GM23338 (cell line): ENCODE measurements at regions not wholly inside any gene's neighbourhood (a gene's known extent, or its start where the extent isn't known, plus 50 kb on each side); places are given as distances from the start of the nearest gene placed in this dataset.

Experiments
- ATAC-seq: fragments of 200-7000 bp; cut with Tn5 transposase; 3 replicates; pipeline ENCODE4 v1.9.1; 2020
- DNase-seq: peaks from one replicate; pipeline ENCODE4 v3.0.0-alpha.2; 2015; ENCODE audit warnings: low spot score
- H2AFZ ChIP-seq: fragments of 200-600 bp; sonication (generic); 2 replicates; pipeline ENCODE4 v1.8.0; 2016; ENCODE audit warnings: antibody characterized with exemption, mild to moderate bottlenecking, moderate library complexity
- H3F3A ChIP-seq: fragments of 200-600 bp; sonication (generic); replicated peaks from 2 replicates; pipeline ENCODE4 v1.8.0; 2017; ENCODE audit warnings: antibody characterized with exemption, mixed run types, low read depth
- H3K27ac ChIP-seq: fragments of 200-600 bp; sonication (generic); 2 replicates; pipeline ENCODE4 v1.6.1; 2016; ENCODE audit warnings: low read depth
- H3K27me3 ChIP-seq: fragments of 200-600 bp; sonication (generic); 2 replicates; pipeline ENCODE4 v1.8.0; 2016; ENCODE audit warnings: mild to moderate bottlenecking, mixed run types, moderate library complexity; ENCODE audit not compliant: insufficient read depth
- H3K36me3 ChIP-seq: fragments of 200-600 bp; sonication (generic); 2 replicates; pipeline ENCODE4 v1.8.0; 2016; ENCODE audit warnings: mild to moderate bottlenecking; ENCODE audit not compliant: insufficient read depth
- H3K4me1 ChIP-seq: fragments of 200-600 bp; sonication (generic); 2 replicates; pipeline ENCODE4 v1.8.0; 2016; ENCODE audit warnings: mild to moderate bottlenecking, moderate library complexity; ENCODE audit not compliant: insufficient read depth
- H3K4me2 ChIP-seq: fragments of 200-600 bp; sonication (generic); 2 replicates; pipeline ENCODE4 v1.7.1; 2017; ENCODE audit warnings: mixed run types
- H3K4me3 ChIP-seq: fragments of 200-600 bp; sonication (generic); 2 replicates; pipeline ENCODE4 v1.6.1; 2016; ENCODE audit warnings: mixed run types
- H3K79me2 ChIP-seq: fragments of 200-600 bp; sonication (generic); replicated peaks from 2 replicates; pipeline ENCODE4 v1.8.0; 2017; ENCODE audit warnings: mild to moderate bottlenecking; ENCODE audit not compliant: insufficient read depth
- H3K9me2 ChIP-seq: fragments of 200-600 bp; sonication (generic); 2 replicates; pipeline ENCODE4 v1.8.0; 2017; ENCODE audit not compliant: insufficient read depth
- H4K20me1 ChIP-seq: fragments of 200-600 bp; sonication (generic); replicated peaks from 2 replicates; pipeline ENCODE4 v1.8.0; 2017; ENCODE audit warnings: mild to moderate bottlenecking; ENCODE audit not compliant: insufficient read depth
- H3K27ac Mint-ChIP-seq: 2 replicates; pipeline ENCODE4 v1.8.0; 2020; ENCODE audit warnings: inconsistent platforms, mild to moderate bottlenecking, moderate library complexity, mixed read lengths
- H3K27me3 Mint-ChIP-seq: 3 replicates; pipeline ENCODE4 v1.8.0; 2022; ENCODE audit warnings: low read depth, mild to moderate bottlenecking, moderate library complexity, mixed read lengths, inconsistent platforms; ENCODE audit not compliant: insufficient read depth, poor library complexity
- H3K36me3 Mint-ChIP-seq: 3 replicates; pipeline ENCODE4 v1.8.0; 2021; ENCODE audit warnings: low read depth, mild to moderate bottlenecking, inconsistent platforms, moderate library complexity, mixed read lengths
- H3K4me1 Mint-ChIP-seq: 3 replicates; pipeline ENCODE4 v1.8.0; 2020; ENCODE audit warnings: mild to moderate bottlenecking, inconsistent platforms, mixed read lengths
- H3K4me3 Mint-ChIP-seq: 3 replicates; pipeline ENCODE4 v1.8.0; 2021; ENCODE audit warnings: moderate library complexity, mild to moderate bottlenecking, inconsistent platforms, mixed read lengths
- H3K9me3 Mint-ChIP-seq: 3 replicates; pipeline ENCODE4 v1.8.0; 2020; ENCODE audit warnings: moderate library complexity, mild to moderate bottlenecking, inconsistent platforms, mixed read lengths
- CREB1 ChIP-seq: fragments of 250-450 bp; sonication (Bioruptor Pico); IDR thresholded peaks from 2 replicates; pipeline ENCODE4 v1.5.0; 2020; ENCODE audit warnings: low read depth, mild to moderate bottlenecking, moderate library complexity
- ETS1 ChIP-seq: IDR thresholded peaks from 2 replicates; pipeline ENCODE4 v1.6.1; 2016; ENCODE audit warnings: antibody characterized with exemption
- EZH2phosphoT487 ChIP-seq: fragments of 200-600 bp; sonication (generic); IDR thresholded peaks from one replicate; pipeline ENCODE4 v1.8.1; 2018; ENCODE audit warnings: antibody characterized with exemption; ENCODE audit not compliant: unreplicated experiment
- JUNB ChIP-seq: IDR thresholded peaks from one replicate; pipeline ENCODE4 v1.6.1; 2016; ENCODE audit warnings: antibody characterized with exemption; ENCODE audit not compliant: unreplicated experiment
- NANOG ChIP-seq: IDR thresholded peaks from 2 replicates; pipeline ENCODE4 v1.6.1; 2016; ENCODE audit warnings: antibody characterized with exemption, borderline replicate concordance
- ZNF114 ChIP-seq: fragments of 250-450 bp; sonication (Bioruptor Pico); IDR thresholded peaks from 2 replicates; pipeline ENCODE4 v1.5.0; 2020; ENCODE audit warnings: mild to moderate bottlenecking, moderate library complexity
- ZNF462 ChIP-seq: fragments of 250-450 bp; sonication (Bioruptor Pico); IDR thresholded peaks from 2 replicates; pipeline ENCODE4 v1.5.0; 2020; ENCODE audit warnings: mild to moderate bottlenecking, moderate library complexity

- H4K20me1 ChIP-seq, result no peaks in the 10 kb centered on the region
- Mint-ChIP-seq H3K27ac (no peak overlapping the region), H3K27me3 (no peaks in the 10 kb centered on the region), H3K4me1 (no peaks in the 10 kb centered on the region), H3K36me3 (no peaks in the 10 kb centered on the region), H3K9me3 (peaks cover 2% of the 10 kb centered on the region; the same call in 1 of the 3 replicates), H3K4me3 (no peak overlapping the region)
- no peaks in the 10 kb centered on the region for H3K27me3 ChIP-seq
- no peak overlapping the region for H3K4me2 ChIP-seq
- no peaks in the 10 kb centered on the region for H3K4me1 ChIP-seq
- ATAC-seq, result no peak
- no peaks in the 10 kb centered on the region for H3K36me3 ChIP-seq
- H3K9me2 ChIP-seq, result no peaks in the 10 kb centered on the region
- no peak overlapping the region for H3K4me3 ChIP-seq
- DNase-seq, result no peak
- no peak overlapping the region for H3K27ac ChIP-seq
- H2AFZ ChIP-seq, result no peak overlapping the region
- no peaks in the 10 kb centered on the region for H3F3A ChIP-seq
- H3K79me2 ChIP-seq, result no peaks in the 10 kb centered on the region
- no peak for TF ChIP-seq NANOG
- no peak for TF ChIP-seq EZH2phosphoT487
- no peak for TF ChIP-seq JUNB
- TF ChIP-seq ZNF462 (CRISPR knock-in tag), result no peak
- no peak for TF ChIP-seq CREB1 (CRISPR knock-in tag)
- TF ChIP-seq ETS1, result no peak
- TF ChIP-seq ZNF114 (CRISPR knock-in tag), result no peak
These were observed 240.5 kb upstream of the KCNJ16 start for GRCh38 chr17:69834494-69834893.
